HCT116 (cell line): ENCODE measurements at regions not wholly inside any gene's neighbourhood (a gene's known extent, or its start where the extent isn't known, plus 50 kb on each side); places are given as distances from the start of the nearest gene placed in this dataset.

Experiments used
- ATAC-seq: fragments of 200-7000 bp; cut with Tn5 transposase; 2 replicates; pipeline ENCODE4 v1.9.1; 2020; ENCODE audit warnings: mild to moderate bottlenecking, moderate library complexity
- BruUV-seq: library from RNA; stranded (reverse); fragments of 400-500 nt; replicated peaks from 2 replicates; lab custom pipeline; 2021; lab: Mats Ljungman, UMichigan
- CTCF ChIA-PET: fragments of 300-600 bp; sonication (Branson Sonifier 250); formaldehyde crosslinking; loops from one replicate; lab custom pipeline; 2021; ENCODE audit warnings: antibody characterized with exemption; lab: Charles Lee
- POLR2A ChIA-PET: fragments of 300-600, 350-600 bp; sonication (Branson Sonifier 250); formaldehyde crosslinking; loops from one replicate; lab custom pipeline; 2021; ENCODE audit warnings: antibody characterized with exemption; lab: Charles Lee
- RAD21 ChIA-PET, 2 experiments: fragments of 300-600 bp; sonication (Branson Sonifier 250); formaldehyde crosslinking; loops; one replicate each; lab custom pipeline; 2023; ENCODE audit warnings: low total read pairs in 2 of 2; ENCODE audit not compliant: uncharacterized antibody in 2 of 2, unreplicated experiment in 2 of 2, low non-redundant PET in 1 of 2; lab: Charles Lee
- DNase-seq: peaks from one replicate; pipeline ENCODE4 v3.0.0-alpha.2; 2010; ENCODE audit warnings: low read depth, low spot score
- H2AFZ ChIP-seq: fragments of 200-600 bp; shearing (Covaris generic), sonication (generic); 2 replicates; pipeline ENCODE4 v1.6.1; 2017; ENCODE audit warnings: low read depth, mixed run types, mixed read lengths, antibody characterized with exemption, low read length; ENCODE audit not compliant: poor library complexity, severe bottlenecking
- H3K27ac ChIP-seq: 2 replicates; pipeline ENCODE4 v1.5.1; 2012; ENCODE audit warnings: low read depth, low read length
- H3K27me3 ChIP-seq: fragments of 200-600 bp; sonication (generic); 2 replicates; pipeline ENCODE4 v1.6.1; 2016; ENCODE audit warnings: mixed run types, low read length, mixed read lengths; ENCODE audit not compliant: insufficient read depth
- H3K36me3 ChIP-seq, 2 experiments: fragments of 200-500 bp in 1 of 2; fragments of 200-600 bp in 1 of 2; sonication (Bioruptor generic) in 1 of 2; sonication (generic) in 1 of 2; 2 replicates each; pipeline versions ENCODE4 v1.5.1 to v1.6.1; 2014 to 2016; ENCODE audit warnings: low read length in 2 of 2, inconsistent platforms in 1 of 2, mixed read lengths in 1 of 2, mixed run types in 1 of 2; ENCODE audit not compliant: insufficient read depth in 2 of 2, control insufficient read depth in 1 of 2
- H3K4me1 ChIP-seq, 2 experiments: fragments of 200-600 bp in 1 of 2; sonication (generic) in 1 of 2; 2 replicates each; pipeline versions ENCODE4 v1.5.1 to v1.6.1; 2012 to 2017; ENCODE audit warnings: low read length in 2 of 2, inconsistent platforms in 1 of 2, mild to moderate bottlenecking in 1 of 2, mixed read lengths in 1 of 2, mixed run types in 1 of 2, moderate library complexity in 1 of 2; ENCODE audit not compliant: insufficient read depth in 2 of 2, control insufficient read depth in 1 of 2
- H3K4me2 ChIP-seq: fragments of 200-600 bp; sonication (generic); 2 replicates; pipeline ENCODE4 v1.6.1; 2017; ENCODE audit warnings: mixed run types, low read length, mixed read lengths
- H3K4me3 ChIP-seq, 2 experiments: fragments of 200-600 bp in 1 of 2; sonication (generic) in 1 of 2; replicated peaks in 1 of 2; 2 replicates each; pipeline ENCODE4 v1.5.1; 2011 to 2016; ENCODE audit warnings: low read length in 2 of 2, control low read depth in 1 of 2, low read depth in 1 of 2, mild to moderate bottlenecking in 1 of 2, mixed read lengths in 1 of 2, mixed run types in 1 of 2
- H3K79me2 ChIP-seq: fragments of 200-600 bp; sonication (generic); 2 replicates; pipeline ENCODE4 v1.6.1; 2017; ENCODE audit warnings: mild to moderate bottlenecking, mixed run types, low read length, moderate library complexity, mixed read lengths; ENCODE audit not compliant: insufficient read depth
- H3K9ac ChIP-seq: fragments of 200-600 bp; sonication (generic); 2 replicates; pipeline ENCODE4 v1.6.1; 2016; ENCODE audit warnings: low read length, mixed read lengths
- H3K9me2 ChIP-seq: fragments of 200-600 bp; sonication (generic), shearing (Covaris generic); 2 replicates; pipeline ENCODE4 v1.6.1; 2017; ENCODE audit warnings: mixed run types, mild to moderate bottlenecking, moderate library complexity; ENCODE audit not compliant: insufficient read depth
- H3K9me3 ChIP-seq, 2 experiments: fragments of 200-500 bp in 1 of 2; fragments of 200-600 bp in 1 of 2; sonication (Bioruptor generic) in 1 of 2; sonication (generic) in 1 of 2; 2 replicates each; pipeline ENCODE4 v1.6.1; 2014 to 2017; ENCODE audit warnings: low read length in 2 of 2, mixed read lengths in 2 of 2, inconsistent platforms in 1 of 2, low read depth in 1 of 2, mild to moderate bottlenecking in 1 of 2, mixed run types in 1 of 2, moderate library complexity in 1 of 2; ENCODE audit not compliant: control insufficient read depth in 1 of 2, insufficient read depth in 1 of 2
- H4K20me1 ChIP-seq: fragments of 200-600 bp; sonication (generic), shearing (Covaris generic); 2 replicates; pipeline ENCODE4 v1.6.1; 2017; ENCODE audit warnings: mixed run types, mild to moderate bottlenecking, moderate library complexity; ENCODE audit not compliant: insufficient read depth
- CBX3 ChIP-seq: IDR thresholded peaks from 2 replicates; pipeline ENCODE4 v1.6.1; 2012; ENCODE audit warnings: low read depth
- CEBPB ChIP-seq: IDR thresholded peaks from 2 replicates; pipeline ENCODE4 v1.6.1; 2012; ENCODE audit warnings: low read depth
- EGR1 ChIP-seq: IDR thresholded peaks from 2 replicates; pipeline ENCODE4 v1.6.1; 2012; ENCODE audit warnings: low read depth
- ELF1 ChIP-seq: IDR thresholded peaks from 2 replicates; pipeline ENCODE4 v1.6.1; 2012; ENCODE audit warnings: low read depth, borderline replicate concordance
- EZH2 ChIP-seq: fragments of 200-600 bp; sonication (generic); IDR thresholded peaks from 2 replicates; pipeline ENCODE4 v1.6.1; 2017; ENCODE audit warnings: antibody characterized with exemption, mixed run types
- EZH2phosphoT487 ChIP-seq: fragments of 200-600 bp; IDR thresholded peaks from 2 replicates; pipeline ENCODE4 v1.6.1; 2018; ENCODE audit warnings: antibody characterized with exemption, borderline replicate concordance
- FOSL1 ChIP-seq: IDR thresholded peaks from 2 replicates; pipeline ENCODE4 v1.6.1; 2012; ENCODE audit warnings: low read depth
- JUND ChIP-seq: IDR thresholded peaks from 2 replicates; pipeline ENCODE4 v1.6.1; 2012
- MAX ChIP-seq: IDR thresholded peaks from 2 replicates; pipeline ENCODE4 v1.6.1; 2012
- POLR2A ChIP-seq: IDR thresholded peaks from 2 replicates; pipeline ENCODE4 v1.7.0; 2011; ENCODE audit warnings: borderline replicate concordance; ENCODE audit not compliant: insufficient read depth, insufficient read length; ENCODE audit errors: extremely low read depth
- RAD21 ChIP-seq: IDR thresholded peaks from 2 replicates; pipeline ENCODE4 v1.6.1; 2012; ENCODE audit warnings: low read depth, mild to moderate bottlenecking
- REST ChIP-seq: IDR thresholded peaks from 2 replicates; pipeline ENCODE4 v1.6.1; 2012; ENCODE audit warnings: low read depth
- SP1 ChIP-seq: IDR thresholded peaks from 2 replicates; pipeline ENCODE4 v1.6.1; 2012; ENCODE audit warnings: low read depth
- SRF ChIP-seq: IDR thresholded peaks from 2 replicates; pipeline ENCODE4 v1.6.1; 2012; ENCODE audit warnings: low read depth
- ZBTB33 ChIP-seq: IDR thresholded peaks from 2 replicates; pipeline ENCODE4 v1.6.1; 2011; ENCODE audit warnings: mild to moderate bottlenecking, low read length, moderate library complexity; ENCODE audit not compliant: insufficient replicate concordance; ENCODE audit errors: extremely low read depth
- ZNF274 ChIP-seq: fragments of 200-500 bp; sonication (Bioruptor generic); IDR thresholded peaks from 2 replicates; pipeline ENCODE4 v1.6.1; 2014; ENCODE audit warnings: mild to moderate bottlenecking, low read depth, low read length, inconsistent platforms
- intact Hi-C: fragments of 100-400 bp; cut with micrococcal nuclease; formaldehyde crosslinking; loops from 2 replicates; pipeline ENCODE4 v1.10.0; 2022

- no peaks in the 10 kb centered on the region for H4K20me1 ChIP-seq
- H3K9me2 ChIP-seq, result no peaks in the 10 kb centered on the region
- CTCF ChIA-PET, result no interaction called here
- H3K27ac ChIP-seq, result no peak overlapping the region
- ATAC-seq (no peak), DNase-seq (no peak)
- H3K4me1 ChIP-seq, result peaks cover 0 to 2% of the 10 kb centered on the region in 2 experiments; a peak in 1 of 4 replicates
- BruUV-seq, result no TSS peak
- no peak overlapping the region for H2AFZ ChIP-seq
- no peaks in the 10 kb centered on the region for H3K36me3 ChIP-seq
- TF ChIP-seq EZH2 (no peak), FOSL1 (no peak), JUND (no peak)
- POLR2A ChIA-PET, result no interaction called here
- H3K4me2 ChIP-seq, result no peak overlapping the region
- no peak overlapping the region for H3K4me3 ChIP-seq
- H3K9ac ChIP-seq, result no peak overlapping the region
- no peaks in the 10 kb centered on the region for H3K9me3 ChIP-seq
- intact Hi-C loops, result no loop called here
- no peaks in the 10 kb centered on the region for H3K79me2 ChIP-seq
- RAD21 ChIA-PET, result no interaction called here
- no peaks in the 10 kb centered on the region for H3K27me3 ChIP-seq
Observed at GRCh38 chr5:53422539-53422938, 57.9 kb upstream of the FST start.

- Histone ChIP-seq H3K36me3 (no peaks in the 10 kb centered on the region), H3K27me3 (no peaks in the 10 kb centered on the region), H3K79me2 (no peaks in the 10 kb centered on the region), H4K20me1 (no peaks in the 10 kb centered on the region), H3K27ac (no peak overlapping the region), H3K4me1 (peaks cover 0 to 2% of the 10 kb centered on the region in 2 experiments; a peak in 1 of 4 replicates), H3K4me2 (no peak overlapping the region), H3K9me2 (no peaks in the 10 kb centered on the region), H2AFZ (no peak overlapping the region), H3K9ac (no peak overlapping the region), H3K9me3 (no peaks in the 10 kb centered on the region), H3K4me3 (no peak overlapping the region)
- intact Hi-C loops, result no loop called here
- ATAC-seq (no peak), DNase-seq (no peak)
- TF ChIP-seq POLR2A (no peak), CBX3 (no peak), ZNF274 (no peak), MAX (no peak), ELF1 (no peak), SP1 (no peak), ZBTB33 (no peak), EZH2phosphoT487 (no peak), RAD21 (no peak), SRF (no peak), EZH2 (no peak), EGR1 (no peak), CEBPB (no peak), REST (no peak), JUND (no peak)
- ChIA-PET CTCF (no interaction called here), POLR2A (no interaction called here), RAD21 (no interaction called here)
- BruUV-seq, result no TSS peak
Observed at GRCh38 chr5:53423724-53424123, 56.7 kb upstream of the FST start.
